Tibial nerve (tissue), 4 donors: ENCODE measurements at regions not wholly inside any gene's neighbourhood (a gene's known extent, or its start where the extent isn't known, plus 50 kb on each side); places are given as distances from the start of the nearest gene placed in this dataset.
"Not testable (repeated sequence)": the region's sequence is repeated elsewhere in the genome, so short reads cannot be mapped to it uniquely, and the experiment has no call there.

ENCODE experiments used
- DNase-seq, 2 donors: peaks; one replicate each; pipeline ENCODE4 v3.0.0-alpha.2; 2019; ENCODE audit warnings: low spot score in 2 of 2
- H3K27ac ChIP-seq, 4 donors: fragments of 200-600 bp; sonication (generic) in 3 of 4; one replicate each; pipeline ENCODE4 v1.5.1; 2017 to 2019; ENCODE audit warnings: mild to moderate bottlenecking in 1 of 4
- H3K27me3 ChIP-seq, 2 donors: fragments of 200-600 bp; sonication (generic) in 1 of 2; one replicate each; pipeline versions ENCODE4 v1.5.1 to v1.6.0; 2017 to 2019
- H3K36me3 ChIP-seq, 3 donors: fragments of 200-600 bp; sonication (generic); one replicate each; pipeline ENCODE4 v1.5.1; 2018 to 2019
- H3K4me1 ChIP-seq, 4 donors: fragments of 200-600 bp; sonication (generic) in 3 of 4; one replicate each; pipeline ENCODE4 v1.5.1; 2017 to 2019
- H3K4me3 ChIP-seq, 4 donors: fragments of 200-600 bp; sonication (generic) in 3 of 4; one replicate each; pipeline ENCODE4 v1.5.1; 2017 to 2019; ENCODE audit warnings: mild to moderate bottlenecking in 1 of 4, moderate library complexity in 1 of 4
- H3K9me3 ChIP-seq, 4 donors: fragments of 200-600 bp; sonication (generic) in 3 of 4; one replicate each; pipeline ENCODE4 v1.5.1; 2017 to 2019
- CTCF ChIP-seq, 5 experiments: fragments of 200-600 bp in 3 of 5; fragments of 450-650 bp in 2 of 5; sonication (generic) in 3 of 5; IDR thresholded peaks; one replicate each; pipeline ENCODE4 v1.5.1; 2016 to 2019; ENCODE audit warnings: antibody characterized with exemption in 5 of 5, mild to moderate bottlenecking in 3 of 5, moderate library complexity in 2 of 5
- EP300 ChIP-seq, 2 donors: sonication (generic); formaldehyde crosslinking; IDR thresholded peaks; one replicate each; pipeline ENCODE4 v1.6.1; 2017; ENCODE audit warnings: antibody characterized with exemption in 2 of 2, mild to moderate bottlenecking in 1 of 2
- POLR2A ChIP-seq, 2 donors: fragments of 450-650 bp; IDR thresholded peaks; one replicate each; pipeline ENCODE4 v1.6.1; 2017; ENCODE audit warnings: antibody characterized with exemption in 2 of 2, mild to moderate bottlenecking in 2 of 2, moderate library complexity in 2 of 2
- WGBS, 2 donors: methylation state at CpG; one replicate each; pipeline ENCODE4 v1.1.5; 2018; 5-methylcytosine and 5-hydroxymethylcytosine counted together

- not testable (repeated sequence) for H3K9me3 ChIP-seq, H3K27me3 ChIP-seq, H3K4me1 ChIP-seq, DNase-seq, H3K27ac ChIP-seq, H3K4me3 ChIP-seq, H3K36me3 ChIP-seq
- TF ChIP-seq CTCF (IDR thresholded peaks at IDR 0.05) = peak in 1 of 5 experiments; percentile 6
- 61 to 78% methylated on average over 7 of the region's 7 CpGs for WGBS, 2 donors
Measured at GRCh38 chrX:96546281-96546680, 138.4 kb upstream of the DIAPH2 start.

GRCh38 chrX:96551322-96551872 is 133.2 kb upstream of the DIAPH2 start:
- H3K36me3 ChIP-seq = no peaks in the 10 kb centered on the region
- H3K27me3 ChIP-seq = peaks cover 0 to 19% of the 10 kb centered on the region in 2 donors
- no peaks in the 10 kb centered on the region for H3K9me3 ChIP-seq
- no peak overlapping the region for H3K4me3 ChIP-seq
- no peak overlapping the region for H3K27ac ChIP-seq
- TF ChIP-seq EP300 (IDR thresholded peaks at IDR 0.05) (no peak), CTCF (IDR thresholded peaks at IDR 0.05) (no peak), POLR2A (IDR thresholded peaks at IDR 0.05) (no peak)
- no peaks in the 10 kb centered on the region for H3K4me1 ChIP-seq
- DNase-seq = no peak
- 51 to 60% methylated on average over 6 of the region's 6 CpGs for WGBS, 2 donors

GRCh38 chrX:96556886-96557285 is 127.8 kb upstream of the DIAPH2 start:
- Histone ChIP-seq H3K27me3 (peaks cover 0 to 6% of the 10 kb centered on the region in 2 donors), H3K4me3 (no peak overlapping the region), H3K27ac (peak overlapping the region in 1 of 4 donors; percentile 15), H3K4me1 (no peaks in the 10 kb centered on the region), H3K36me3 (no peaks in the 10 kb centered on the region), H3K9me3 (no peaks in the 10 kb centered on the region)
- no peak for DNase-seq
- TF ChIP-seq POLR2A (IDR thresholded peaks at IDR 0.05) = no peak
- no peak for TF ChIP-seq CTCF (IDR thresholded peaks at IDR 0.05)
- TF ChIP-seq EP300 (IDR thresholded peaks at IDR 0.05) = no peak
- 43% methylated on average over 2 of the region's 2 CpGs for WGBS, 2 donors

GRCh38 chrX:96561129-96561528 is 123.5 kb upstream of the DIAPH2 start:
- H3K36me3 ChIP-seq, H3K9me3 ChIP-seq, H3K27ac ChIP-seq, H3K27me3 ChIP-seq, DNase-seq, H3K4me1 ChIP-seq, H3K4me3 ChIP-seq: not testable (repeated sequence)
- WGBS, 2 donors = 63 to 65% methylated on average over 5 of the region's 5 CpGs

GRCh38 chrX:96563646-96564045 is 121.0 kb upstream of the DIAPH2 start:
- TF ChIP-seq EP300 (IDR thresholded peaks at IDR 0.05) (peak in 1 of 2 donors; percentile 60), POLR2A (IDR thresholded peaks at IDR 0.05) (no peak), CTCF (IDR thresholded peaks at IDR 0.05) (no peak)
- no peaks in the 10 kb centered on the region for H3K36me3 ChIP-seq
- H3K9me3 ChIP-seq = no peaks in the 10 kb centered on the region
- 18 to 48% methylated on average over 1 of the region's 1 CpG for WGBS, 2 donors
- H3K27me3 ChIP-seq = no peaks in the 10 kb centered on the region
- H3K4me1 ChIP-seq = no peaks in the 10 kb centered on the region
- peak in 1 of 2 donors; percentile 6 for DNase-seq
- H3K4me3 ChIP-seq = no peak overlapping the region
- no peak overlapping the region for H3K27ac ChIP-seq

- no peak for DNase-seq
- Histone ChIP-seq H3K27ac (peak overlapping the region in 1 of 4 donors; percentile 33), H3K36me3 (no peaks in the 10 kb centered on the region), H3K4me1 (no peaks in the 10 kb centered on the region), H3K4me3 (no peak overlapping the region), H3K27me3 (no peaks in the 10 kb centered on the region), H3K9me3 (no peaks in the 10 kb centered on the region)
- TF ChIP-seq EP300 (IDR thresholded peaks at IDR 0.05) (no peak), POLR2A (IDR thresholded peaks at IDR 0.05) (no peak), CTCF (IDR thresholded peaks at IDR 0.05) (no peak)
- WGBS, 2 donors = 78 to 80% methylated on average over 1 of the region's 1 CpG
Measured at GRCh38 chrX:96564595-96564994, 120.0 kb upstream of the DIAPH2 start.
